ENCODE measurements at regions not wholly inside any gene's neighbourhood (a gene's known extent, or its start where the extent isn't known, plus 50 kb on each side); places are given as distances from the start of the nearest gene placed in this dataset.

- no peaks in the 10 kb centered on the region for H3K36me3 Mint-ChIP-seq (ENCODE audit: insufficient read depth, unreplicated experiment)
- CTCF ChIA-PET, result no interaction called here
- no TSS peak for BruUV-seq (replicated peaks)
- H3K9me3 Mint-ChIP-seq (ENCODE audit: low read depth, unreplicated experiment), result peaks cover 5% of the 10 kb centered on the region
- DNase-seq, result no peak
- no peak overlapping the region for H3K27ac Mint-ChIP-seq (ENCODE audit: unreplicated experiment)
- no peaks in the 10 kb centered on the region for H3K27me3 Mint-ChIP-seq (ENCODE audit: unreplicated experiment)
- intact Hi-C loops (cut with micrococcal nuclease; ENCODE audit: unreplicated experiment), result no loop called here
- H3K4me3 Mint-ChIP-seq (ENCODE audit: low read depth, unreplicated experiment), result no peak overlapping the region
- no peak for TF ChIP-seq CTCF (IDR thresholded peaks at IDR 0.05; ENCODE audit: unreplicated experiment)
- H3K4me1 Mint-ChIP-seq (ENCODE audit: low read depth, unreplicated experiment), result no peaks in the 10 kb centered on the region
Observed at GRCh38 chr3:101172516-101172915, 147.9 kb downstream of the IMPG2 start.

- Mint-ChIP-seq H3K27ac (ENCODE audit: unreplicated experiment) (no peak overlapping the region), H3K36me3 (ENCODE audit: insufficient read depth, unreplicated experiment) (no peaks in the 10 kb centered on the region), H3K4me1 (ENCODE audit: low read depth, unreplicated experiment) (no peaks in the 10 kb centered on the region), H3K4me3 (ENCODE audit: low read depth, unreplicated experiment) (no peak overlapping the region), H3K27me3 (ENCODE audit: unreplicated experiment) (no peaks in the 10 kb centered on the region), H3K9me3 (ENCODE audit: low read depth, unreplicated experiment) (peaks cover 5% of the 10 kb centered on the region)
- no peak for TF ChIP-seq CTCF (IDR thresholded peaks at IDR 0.05; ENCODE audit: unreplicated experiment)
- no TSS peak for BruUV-seq (replicated peaks)
- CTCF ChIA-PET, result no interaction called here
- intact Hi-C loops (cut with micrococcal nuclease; ENCODE audit: unreplicated experiment), result no loop called here
- DNase-seq, result no peak
Observed at GRCh38 chr3:101171681-101172191, 148.6 kb downstream of the IMPG2 start.

- intact Hi-C loops (cut with micrococcal nuclease; ENCODE audit: unreplicated experiment), result no loop called here
- BruUV-seq (replicated peaks), result no TSS peak
- Mint-ChIP-seq H3K9me3 (ENCODE audit: low read depth, unreplicated experiment) (peaks cover 5% of the 10 kb centered on the region), H3K27ac (ENCODE audit: unreplicated experiment) (no peak overlapping the region), H3K27me3 (ENCODE audit: unreplicated experiment) (no peaks in the 10 kb centered on the region), H3K4me3 (ENCODE audit: low read depth, unreplicated experiment) (no peak overlapping the region), H3K36me3 (ENCODE audit: insufficient read depth, unreplicated experiment) (no peaks in the 10 kb centered on the region), H3K4me1 (ENCODE audit: low read depth, unreplicated experiment) (no peaks in the 10 kb centered on the region)
- TF ChIP-seq CTCF (IDR thresholded peaks at IDR 0.05; ENCODE audit: unreplicated experiment), result no peak
- CTCF ChIA-PET, result no interaction called here
- DNase-seq, result no peak
Observed at GRCh38 chr3:101170806-101171558, 149.4 kb downstream of the IMPG2 start.

GRCh38 chr3:101170062-101170771, 150.2 kb downstream of the IMPG2 start:
- no peaks in the 10 kb centered on the region for H3K27me3 Mint-ChIP-seq (ENCODE audit: unreplicated experiment)
- H3K4me1 Mint-ChIP-seq (ENCODE audit: low read depth, unreplicated experiment), result no peaks in the 10 kb centered on the region
- H3K27ac Mint-ChIP-seq (ENCODE audit: unreplicated experiment), result no peak overlapping the region
- no peak for DNase-seq
- no peak for TF ChIP-seq CTCF (IDR thresholded peaks at IDR 0.05; ENCODE audit: unreplicated experiment)
- no peak overlapping the region for H3K4me3 Mint-ChIP-seq (ENCODE audit: low read depth, unreplicated experiment)
- no TSS peak for BruUV-seq (replicated peaks)
- CTCF ChIA-PET, result no interaction called here
- H3K36me3 Mint-ChIP-seq (ENCODE audit: insufficient read depth, unreplicated experiment), result no peaks in the 10 kb centered on the region
- H3K9me3 Mint-ChIP-seq (ENCODE audit: low read depth, unreplicated experiment), result peaks cover 5% of the 10 kb centered on the region
- intact Hi-C loops (cut with micrococcal nuclease; ENCODE audit: unreplicated experiment), result no loop called here

Measured in Calu3 (cell line).